ENCODE measurements at regions not wholly inside any gene's neighbourhood (a gene's known extent, or its start where the extent isn't known, plus 50 kb on each side); places are given as distances from the start of the nearest gene placed in this dataset.
"Not testable (repeated sequence)": the region's sequence is repeated elsewhere in the genome, so short reads cannot be mapped to it uniquely, and the experiment has no call there.

- DNase-seq, result no peak
Measured at GRCh38 chr7:34207810-34208209, 302.5 kb downstream of the BMPER start.

- DNase-seq, result peak; percentile 23
Measured at GRCh38 chr7:34208878-34209621, 303.7 kb downstream of the BMPER start.

- DNase-seq, result no peak
Measured at GRCh38 chr7:34211018-34211417, 305.7 kb downstream of the BMPER start.

- DNase-seq, result no peak
Measured at GRCh38 chr7:34217972-34218371, 312.6 kb downstream of the BMPER start.

- DNase-seq, result no peak
Measured at GRCh38 chr7:34219153-34219718, 313.9 kb downstream of the BMPER start.

GRCh38 chr7:34220506-34221185 is 315.3 kb downstream of the BMPER start:
- no peak for DNase-seq

- no peak for DNase-seq
Measured at GRCh38 chr7:34222316-34222715, 317.0 kb downstream of the BMPER start.

- DNase-seq, result no peak
Measured at GRCh38 chr7:34222722-34223121, 317.4 kb downstream of the BMPER start.

- DNase-seq, result no peak
Measured at GRCh38 chr7:34224281-34224680, 318.9 kb downstream of the BMPER start.

GRCh38 chr7:34225193-34225592 is 319.9 kb downstream of the BMPER start:
- no peak for DNase-seq

GRCh38 chr7:34227525-34227924 is 322.2 kb downstream of the BMPER start:
- DNase-seq, result no peak

- DNase-seq, result not testable (repeated sequence)
Measured at GRCh38 chr7:34235101-34235500, 329.8 kb downstream of the BMPER start.

- DNase-seq, result no peak
Measured at GRCh38 chr7:34236057-34236456, 330.7 kb downstream of the BMPER start.

- no peak for DNase-seq
Measured at GRCh38 chr7:34236839-34237492, 331.6 kb downstream of the BMPER start.

GRCh38 chr7:34237493-34237849 is 332.1 kb downstream of the BMPER start:
- DNase-seq, result no peak

GRCh38 chr7:34240417-34240816 is 335.1 kb downstream of the BMPER start:
- DNase-seq, result peak; percentile 43

- DNase-seq, result no peak
Measured at GRCh38 chr7:34242391-34242790, 337.1 kb downstream of the BMPER start.

- DNase-seq, result peak; percentile 55
Measured at GRCh38 chr7:34245246-34245645, 339.9 kb downstream of the BMPER start.

GRCh38 chr7:34247468-34247867 is 342.1 kb downstream of the BMPER start:
- peak; percentile 25 for DNase-seq

GRCh38 chr7:34249192-34249591 is 343.9 kb downstream of the BMPER start:
- DNase-seq, result no peak

GRCh38 chr7:34260279-34260678 is 354.9 kb downstream of the BMPER start:
- DNase-seq, result peak; percentile 97

GRCh38 chr7:34263168-34263567 is 357.8 kb downstream of the BMPER start:
- no peak for DNase-seq

- no peak for DNase-seq
Measured at GRCh38 chr7:34269084-34269483, 363.7 kb downstream of the BMPER start.

All from fibroblast of skin of back (primary cell).